WTC11 (cell line): ENCODE measurements at regions not wholly inside any gene's neighbourhood (a gene's known extent, or its start where the extent isn't known, plus 50 kb on each side); places are given as distances from the start of the nearest gene placed in this dataset.

Experiments used
- ATAC-seq: fragments of 200-7000 bp; cut with Tn5 transposase; 2 replicates; pipeline ENCODE4 v1.10.0; 2021; ENCODE audit warnings: mild to moderate bottlenecking, moderate library complexity
- CTCF ChIA-PET: fragments of 300-600 bp; sonication (Branson Sonifier 250); formaldehyde crosslinking; loops from one replicate; lab custom pipeline; 2021; ENCODE audit warnings: antibody characterized with exemption; lab: Charles Lee
- POLR2A ChIA-PET: fragments of 350-600 bp; sonication (Branson Sonifier 250); formaldehyde crosslinking; loops from one replicate; lab custom pipeline; 2021; ENCODE audit warnings: antibody characterized with exemption; lab: Charles Lee
- DNase-seq: peaks from one replicate; pipeline ENCODE4 v3.0.0; 2021; ENCODE audit warnings: low spot score
- H3K27ac Mint-ChIP-seq: 2 replicates; pipeline ENCODE4 v1.8.0; 2021; ENCODE audit warnings: mixed read lengths
- H3K27me3 Mint-ChIP-seq: 2 replicates; pipeline ENCODE4 v1.8.0; 2021; ENCODE audit warnings: low read depth, mild to moderate bottlenecking, moderate library complexity, mixed read lengths
- H3K36me3 Mint-ChIP-seq: 2 replicates; pipeline ENCODE4 v1.8.0; 2021; ENCODE audit warnings: mixed read lengths
- H3K4me1 Mint-ChIP-seq: 2 replicates; pipeline ENCODE4 v1.8.0; 2022; ENCODE audit warnings: mixed read lengths
- H3K4me3 Mint-ChIP-seq: 2 replicates; pipeline ENCODE4 v1.8.0; 2021; ENCODE audit warnings: mild to moderate bottlenecking, moderate library complexity, mixed read lengths
- H3K9me3 Mint-ChIP-seq: 2 replicates; pipeline ENCODE4 v1.8.0; 2021; ENCODE audit warnings: mixed read lengths
- AFF4 ChIP-seq: sonication (generic); formaldehyde crosslinking; IDR thresholded peaks from 2 replicates; pipeline ENCODE4 v1.8.1; 2023; ENCODE audit warnings: mild to moderate bottlenecking, missing genetic modification reagents, borderline replicate concordance
- AR ChIP-seq: fragments of 250-450 bp; sonication (Bioruptor Pico); IDR thresholded peaks from 2 replicates; pipeline ENCODE4 v1.9.0; 2021; ENCODE audit warnings: mild to moderate bottlenecking
- ATF1 ChIP-seq: sonication (generic); formaldehyde crosslinking; IDR thresholded peaks from 2 replicates; pipeline ENCODE4 v1.8.1; 2023; ENCODE audit warnings: mild to moderate bottlenecking, moderate library complexity, missing genetic modification reagents
- CDX4 ChIP-seq: fragments of 250-450 bp; sonication (Bioruptor Pico); IDR thresholded peaks from 2 replicates; pipeline ENCODE4 v1.9.0; 2021; ENCODE audit warnings: moderate library complexity, mild to moderate bottlenecking, inconsistent platforms, borderline replicate concordance
- CREM ChIP-seq: sonication (generic); formaldehyde crosslinking; IDR thresholded peaks from 2 replicates; pipeline ENCODE4 v1.8.1; 2022; ENCODE audit warnings: mild to moderate bottlenecking, missing genetic modification reagents, moderate library complexity
- E2F4 ChIP-seq: sonication (generic); formaldehyde crosslinking; IDR thresholded peaks from 2 replicates; pipeline ENCODE4 v1.8.1; 2022; ENCODE audit warnings: low read depth, mild to moderate bottlenecking, moderate library complexity, missing genetic modification reagents, borderline replicate concordance
- EMX1 ChIP-seq: fragments of 250-450 bp; sonication (Bioruptor Pico); IDR thresholded peaks from 2 replicates; pipeline ENCODE4 v1.8.0; 2021; ENCODE audit warnings: mild to moderate bottlenecking
- FOXP1 ChIP-seq: sonication (generic); formaldehyde crosslinking; IDR thresholded peaks from 2 replicates; pipeline ENCODE4 v1.8.0; 2022; ENCODE audit warnings: missing genetic modification reagents, mild to moderate bottlenecking, moderate library complexity, borderline replicate concordance
- GABPB1 ChIP-seq: sonication (generic); formaldehyde crosslinking; IDR thresholded peaks from 2 replicates; pipeline ENCODE4 v1.8.1; 2023; ENCODE audit warnings: mild to moderate bottlenecking, missing genetic modification reagents
- IRF2 ChIP-seq: sonication (generic); formaldehyde crosslinking; IDR thresholded peaks from 2 replicates; pipeline ENCODE4 v1.8.0; 2022; ENCODE audit warnings: low read depth, missing genetic modification reagents, borderline replicate concordance
- KAT7 ChIP-seq: sonication (generic); formaldehyde crosslinking; IDR thresholded peaks from 2 replicates; pipeline ENCODE4 v1.8.1; 2023; ENCODE audit warnings: missing genetic modification reagents, mild to moderate bottlenecking, borderline replicate concordance
- MXD4 ChIP-seq: fragments of 250-450 bp; sonication (Bioruptor Pico); IDR thresholded peaks from 2 replicates; pipeline ENCODE4 v1.8.0; 2021; ENCODE audit warnings: mild to moderate bottlenecking, moderate library complexity, borderline replicate concordance
- PREB ChIP-seq: sonication (generic); formaldehyde crosslinking; IDR thresholded peaks from 2 replicates; pipeline ENCODE4 v1.8.1; 2022; ENCODE audit warnings: mild to moderate bottlenecking, missing genetic modification reagents, moderate library complexity, borderline replicate concordance
- RORB ChIP-seq: fragments of 250-450 bp; sonication (Bioruptor Pico); IDR thresholded peaks from 2 replicates; pipeline ENCODE4 v1.9.0; 2021; ENCODE audit warnings: mild to moderate bottlenecking
- ZBTB43 ChIP-seq: sonication (generic); formaldehyde crosslinking; IDR thresholded peaks from 2 replicates; pipeline ENCODE4 v1.8.1; 2023; ENCODE audit warnings: mild to moderate bottlenecking, missing genetic modification reagents
- ZNF423 ChIP-seq: fragments of 250-450 bp; sonication (Bioruptor Pico); IDR thresholded peaks from 2 replicates; pipeline ENCODE4 v2.1.2; 2022; ENCODE audit warnings: mild to moderate bottlenecking, moderate library complexity

- CTCF ChIA-PET: interaction anchor here (1.7 kb wide), 1 partner anchor 11 kb away, joined by 6 read pairs; no protein-coding TSS in a partner anchor
- ATAC-seq: no peak
- no peak overlapping the region for H3K4me3 Mint-ChIP-seq
Measured at GRCh38 chr16:86061721-86062120, 162.8 kb downstream of the IRF8 start.

GRCh38 chr16:86062271-86062965 lies 163.5 kb downstream of the IRF8 start:
- Mint-ChIP-seq H3K36me3 (no peaks in the 10 kb centered on the region), H3K4me3 (no peak overlapping the region), H3K9me3 (no peaks in the 10 kb centered on the region; the same call in 1 of the 2 replicates), H3K27me3 (0 out of 2 replicates have a peak, but pooled peaks cover 7% of the 10 kb centered on the region), H3K4me1 (no peaks in the 10 kb centered on the region), H3K27ac (no peak overlapping the region)
- ChIA-PET POLR2A (no interaction called here), CTCF (no interaction called here)
- DNase-seq: no peak
- no peak for ATAC-seq
- TF ChIP-seq MXD4 (no peak), CDX4 (no peak), RORB (CRISPR knock-in tag) (no peak), PREB (CRISPR knock-in tag) (no peak), ZBTB43 (CRISPR knock-in tag) (no peak), ATF1 (CRISPR knock-in tag) (no peak), CREM (no peak), AR (no peak), KAT7 (no peak), GABPB1 (CRISPR knock-in tag) (no peak), E2F4 (no peak), ZNF423 (CRISPR knock-in tag) (no peak)

More at GRCh38 chr16:86061721-86062120, 162.8 kb downstream of the IRF8 start:
- H3K36me3 Mint-ChIP-seq: no peaks in the 10 kb centered on the region
- H3K9me3 Mint-ChIP-seq: no peaks in the 10 kb centered on the region; the same call in 1 of the 2 replicates
- no peak overlapping the region for H3K27ac Mint-ChIP-seq
- H3K4me1 Mint-ChIP-seq: no peaks in the 10 kb centered on the region
- TF ChIP-seq EMX1 (no peak), IRF2 (CRISPR knock-in tag) (no peak), FOXP1 (CRISPR knock-in tag) (no peak), AFF4 (CRISPR knock-in tag) (no peak)
- POLR2A ChIA-PET: no interaction called here
- DNase-seq: no peak
- 0 out of 2 replicates have a peak, but pooled peaks cover 7% of the 10 kb centered on the region for H3K27me3 Mint-ChIP-seq
